ENCODE measurements at regions not wholly inside any gene's neighbourhood (a gene's known extent, or its start where the extent isn't known, plus 50 kb on each side); places are given as distances from the start of the nearest gene placed in this dataset.

DNA sequence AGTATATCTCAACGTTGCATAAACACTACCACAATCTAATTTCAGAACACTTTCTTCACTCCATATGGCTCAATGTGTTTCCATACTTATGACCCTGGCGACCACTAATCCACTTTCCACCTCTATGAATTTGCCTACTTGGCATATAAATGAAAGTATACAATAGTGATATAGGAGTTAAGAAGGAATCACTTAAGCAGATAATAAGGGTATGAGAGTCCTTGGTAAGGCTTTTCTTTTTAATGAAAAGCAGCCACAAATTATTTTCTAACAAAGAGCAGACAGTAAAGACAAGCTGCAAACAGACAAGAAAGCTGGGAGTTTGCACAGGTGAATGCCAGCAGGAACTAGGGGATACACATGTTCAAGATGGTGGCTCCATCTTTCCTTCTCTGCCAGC is 615.1 kb upstream of the NUDT12 start:
- H3K4me1 ChIP-seq: no peaks in the 10 kb centered on the region
- H3K36me3 ChIP-seq: no peaks in the 10 kb centered on the region
- TF ChIP-seq POLR2AphosphoS5 (IDR thresholded peaks at IDR 0.05) (no peak), POLR2A (IDR thresholded peaks at IDR 0.05) (no peak), EP300 (IDR thresholded peaks at IDR 0.05) (no peak)
- TF ChIP-seq, protein P1, sequence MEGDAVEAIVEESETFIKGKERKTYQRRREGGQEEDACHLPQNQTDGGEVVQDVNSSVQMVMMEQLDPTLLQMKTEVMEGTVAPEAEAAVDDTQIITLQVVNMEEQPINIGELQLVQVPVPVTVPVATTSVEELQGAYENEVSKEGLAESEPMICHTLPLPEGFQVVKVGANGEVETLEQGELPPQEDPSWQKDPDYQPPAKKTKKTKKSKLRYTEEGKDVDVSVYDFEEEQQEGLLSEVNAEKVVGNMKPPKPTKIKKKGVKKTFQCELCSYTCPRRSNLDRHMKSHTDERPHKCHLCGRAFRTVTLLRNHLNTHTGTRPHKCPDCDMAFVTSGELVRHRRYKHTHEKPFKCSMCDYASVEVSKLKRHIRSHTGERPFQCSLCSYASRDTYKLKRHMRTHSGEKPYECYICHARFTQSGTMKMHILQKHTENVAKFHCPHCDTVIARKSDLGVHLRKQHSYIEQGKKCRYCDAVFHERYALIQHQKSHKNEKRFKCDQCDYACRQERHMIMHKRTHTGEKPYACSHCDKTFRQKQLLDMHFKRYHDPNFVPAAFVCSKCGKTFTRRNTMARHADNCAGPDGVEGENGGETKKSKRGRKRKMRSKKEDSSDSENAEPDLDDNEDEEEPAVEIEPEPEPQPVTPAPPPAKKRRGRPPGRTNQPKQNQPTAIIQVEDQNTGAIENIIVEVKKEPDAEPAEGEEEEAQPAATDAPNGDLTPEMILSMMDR (IDR thresholded peaks at IDR 0.05): no peak
- H3K27ac ChIP-seq: no peak overlapping the region
- no peaks in the 10 kb centered on the region for H3K27me3 ChIP-seq
- H3K9me3 ChIP-seq: peaks cover 0 to 21% (median 7%) of the 10 kb centered on the region in 4 donors
- no peak for ATAC-seq (ENCODE audit: low FRiP score in 2 of 2)
- 86 to 87% methylated on average over 2 of the region's 2 CpGs for WGBS, 2 donors
- DNase-seq: no peak
- no peak overlapping the region for H3K4me3 ChIP-seq

DNA sequence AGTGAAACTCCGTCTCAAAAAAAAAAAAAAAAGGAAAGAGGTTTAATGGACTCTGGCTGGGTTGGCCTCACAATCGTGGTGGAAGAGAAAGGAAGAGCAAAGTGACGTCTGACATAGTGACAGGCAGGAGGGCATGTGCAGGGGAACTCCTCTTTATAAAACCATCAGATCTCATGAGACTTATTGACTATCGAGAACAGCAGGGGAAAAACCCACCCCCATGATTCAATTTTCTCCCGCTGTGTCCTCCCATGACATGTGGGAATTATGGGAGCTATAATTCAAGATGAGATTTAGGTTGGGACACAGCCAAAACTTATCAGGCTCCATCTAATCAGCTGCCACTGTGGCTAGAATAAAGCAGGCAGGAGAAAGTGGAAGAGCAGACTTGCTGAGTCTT is 610.4 kb upstream of the NUDT12 start:
- DNase-seq (no peak), ATAC-seq (ENCODE audit: low FRiP score in 2 of 2) (no peak)
- Histone ChIP-seq H3K4me3 (no peak overlapping the region), H3K27me3 (no peaks in the 10 kb centered on the region), H3K27ac (no peak overlapping the region), H3K36me3 (no peaks in the 10 kb centered on the region), H3K9me3 (peaks cover 0 to 2% (median 0%) of the 10 kb centered on the region in 4 donors), H3K4me1 (no peaks in the 10 kb centered on the region)
- WGBS, 2 donors: 79 to 80% methylated on average over 5 of the region's 5 CpGs
- TF ChIP-seq POLR2AphosphoS5 (IDR thresholded peaks at IDR 0.05) (no peak), EP300 (IDR thresholded peaks at IDR 0.05) (no peak)

DNA sequence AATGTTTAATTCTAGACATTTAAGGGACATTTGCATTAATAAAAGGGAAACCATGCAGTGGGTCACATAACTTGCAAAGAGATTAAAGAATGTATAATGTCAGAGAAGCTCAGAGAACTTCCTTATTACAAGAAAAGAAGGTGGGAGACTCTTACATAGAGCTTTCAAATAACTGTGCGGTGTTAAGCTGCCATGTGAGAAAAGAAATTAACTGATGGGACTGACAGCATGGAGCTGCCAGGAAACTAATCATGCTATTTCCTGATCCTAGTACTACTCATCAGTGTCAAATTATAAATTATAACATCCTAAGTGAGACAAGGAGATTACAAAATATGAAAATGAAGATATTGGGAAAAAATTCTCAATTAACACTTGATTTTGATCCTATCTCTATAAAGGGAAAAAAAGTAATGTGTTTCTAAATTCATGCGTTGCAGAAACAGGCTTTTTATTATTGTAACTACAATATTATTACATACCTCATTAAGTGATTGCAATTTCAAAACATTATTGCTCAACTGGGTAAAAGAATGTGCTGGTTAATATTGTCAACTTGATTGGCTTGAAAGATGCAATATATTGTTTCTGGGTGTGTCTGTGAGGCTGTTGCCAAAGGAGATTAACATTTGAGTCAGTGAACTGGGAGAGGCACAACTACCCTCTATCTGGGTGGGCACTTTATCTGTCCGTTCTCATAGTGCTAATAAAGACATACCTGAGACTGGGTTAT is 609.5 kb upstream of the NUDT12 start:
- no peaks in the 10 kb centered on the region for H3K9me3 ChIP-seq
- H3K36me3 ChIP-seq: no peaks in the 10 kb centered on the region
- no peaks in the 10 kb centered on the region for H3K4me1 ChIP-seq
- H3K4me3 ChIP-seq: no peak overlapping the region
- ATAC-seq (ENCODE audit: low FRiP score in 2 of 2) (no peak), DNase-seq (no peak)
- H3K27me3 ChIP-seq: no peaks in the 10 kb centered on the region
- H3K27ac ChIP-seq: no peak overlapping the region
- no peak for TF ChIP-seq EP300 (IDR thresholded peaks at IDR 0.05)
- no peak for TF ChIP-seq POLR2A (IDR thresholded peaks at IDR 0.05)
- no peak for TF ChIP-seq POLR2AphosphoS5 (IDR thresholded peaks at IDR 0.05)
- TF ChIP-seq, protein P1 (IDR thresholded peaks at IDR 0.05): no peak
- WGBS, 2 donors: 78% methylated on average over 3 of the region's 3 CpGs

DNA sequence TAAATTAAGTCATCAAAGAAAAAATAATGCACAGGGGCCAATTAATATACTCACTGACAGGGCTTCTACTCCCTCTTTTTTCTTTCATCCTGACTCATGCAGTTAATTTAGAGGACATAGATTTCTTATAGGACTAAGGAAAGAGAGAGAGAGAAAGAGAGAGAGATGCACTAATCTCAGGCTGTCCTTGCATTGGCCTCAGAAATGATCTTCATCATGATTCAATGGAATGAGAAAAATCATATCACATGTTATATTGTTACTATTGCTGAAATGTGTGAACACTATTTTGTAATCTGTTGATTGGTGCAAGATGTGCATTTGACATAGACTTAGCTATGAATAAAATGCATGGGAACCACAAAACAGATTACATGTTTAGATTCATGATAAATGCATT is 608.3 kb upstream of the NUDT12 start:
- H3K4me1 ChIP-seq: no peaks in the 10 kb centered on the region
- TF ChIP-seq EP300 (IDR thresholded peaks at IDR 0.05): no peak
- TF ChIP-seq, protein P1 (IDR thresholded peaks at IDR 0.05): no peak
- TF ChIP-seq POLR2A (IDR thresholded peaks at IDR 0.05): no peak
- TF ChIP-seq POLR2AphosphoS5 (IDR thresholded peaks at IDR 0.05): no peak
- ATAC-seq (ENCODE audit: low FRiP score in 2 of 2) (no peak), DNase-seq (no peak)
- H3K9me3 ChIP-seq: no peaks in the 10 kb centered on the region
- H3K36me3 ChIP-seq: no peaks in the 10 kb centered on the region
- no peaks in the 10 kb centered on the region for H3K27me3 ChIP-seq
- no peak overlapping the region for H3K27ac ChIP-seq
- H3K4me3 ChIP-seq: no peak overlapping the region

DNA sequence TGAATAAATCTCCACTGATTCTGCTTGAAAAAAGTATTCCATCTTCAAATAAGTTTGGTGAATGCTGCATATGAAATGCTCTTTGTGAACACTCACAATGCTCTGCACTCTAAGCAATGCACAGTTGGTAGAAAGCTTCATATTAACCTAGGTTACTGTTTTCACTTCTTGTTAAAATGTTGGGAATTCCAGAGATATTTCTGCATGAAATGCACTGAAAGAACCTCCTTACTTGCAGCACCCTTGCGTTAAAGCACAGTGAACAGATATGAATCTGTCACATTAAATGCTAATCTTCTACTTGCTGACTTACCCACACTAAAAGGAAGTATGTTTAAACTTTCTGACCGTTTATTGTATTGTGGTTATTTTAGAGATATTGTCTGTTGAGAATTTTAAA is 584.1 kb upstream of the NUDT12 start:
- TF ChIP-seq, protein P1 (IDR thresholded peaks at IDR 0.05): no peak
- TF ChIP-seq POLR2A (IDR thresholded peaks at IDR 0.05): no peak
- TF ChIP-seq EP300 (IDR thresholded peaks at IDR 0.05): no peak
- no peak for TF ChIP-seq POLR2AphosphoS5 (IDR thresholded peaks at IDR 0.05)
- Histone ChIP-seq H3K4me1 (no peaks in the 10 kb centered on the region), H3K36me3 (no peaks in the 10 kb centered on the region), H3K27me3 (no peaks in the 10 kb centered on the region), H3K27ac (no peak overlapping the region), H3K4me3 (no peak overlapping the region), H3K9me3 (no peaks in the 10 kb centered on the region)
- WGBS, 2 donors: 12 to 26% methylated on average over 2 of the region's 2 CpGs
- ATAC-seq (ENCODE audit: low FRiP score in 2 of 2) (no peak), DNase-seq (no peak)
